ENCODE measurements at regions not wholly inside any gene's neighbourhood (a gene's known extent, or its start where the extent isn't known, plus 50 kb on each side); places are given as distances from the start of the nearest gene placed in this dataset.

GRCh38 chr20:53751620-53752318 lies 158.1 kb upstream of the ZNF217 start:
- Histone ChIP-seq H3K9me3 (ENCODE audit: control insufficient read depth in 2 of 2, low read length in 2 of 2) (no peaks in the 10 kb centered on the region), H3K36me3 (ENCODE audit: control insufficient read depth in 2 of 2, insufficient read depth in 2 of 2, low read length in 2 of 2) (no peaks in the 10 kb centered on the region), H3K4me1 (ENCODE audit: control insufficient read depth in 2 of 2, insufficient read depth in 2 of 2, low read length in 2 of 2) (peaks cover 32 to 41% of the 10 kb centered on the region in 2 donors), H3K27ac (ENCODE audit: low read depth in 2 of 2, low read length in 2 of 2) (peak overlapping the region; percentile 56 to 83), H3K4me3 (ENCODE audit: low read length in 2 of 2) (no peak overlapping the region), H3K27me3 (ENCODE audit: control insufficient read depth in 2 of 2, insufficient read depth in 2 of 2, low read length in 2 of 2) (no peaks in the 10 kb centered on the region), H3K9ac (ENCODE audit: low read depth in 1 of 2, low read length in 2 of 2) (peak overlapping the region; percentile 27 to 34)

GRCh38 chr20:53750827-53751619 lies 157.4 kb upstream of the ZNF217 start:
- Histone ChIP-seq H3K9ac (ENCODE audit: low read depth in 1 of 2, low read length in 2 of 2) (peak overlapping the region; percentile 5 to 34), H3K9me3 (ENCODE audit: control insufficient read depth in 2 of 2, low read length in 2 of 2) (no peaks in the 10 kb centered on the region), H3K27me3 (ENCODE audit: control insufficient read depth in 2 of 2, insufficient read depth in 2 of 2, low read length in 2 of 2) (no peaks in the 10 kb centered on the region), H3K27ac (ENCODE audit: low read depth in 2 of 2, low read length in 2 of 2) (peak overlapping the region; percentile 56 to 83), H3K36me3 (ENCODE audit: control insufficient read depth in 2 of 2, insufficient read depth in 2 of 2, low read length in 2 of 2) (no peaks in the 10 kb centered on the region), H3K4me3 (ENCODE audit: low read length in 2 of 2) (no peak overlapping the region), H3K4me1 (ENCODE audit: control insufficient read depth in 2 of 2, insufficient read depth in 2 of 2, low read length in 2 of 2) (peaks cover 32 to 37% of the 10 kb centered on the region in 2 donors)

GRCh38 chr20:53749499-53749898 lies 155.9 kb upstream of the ZNF217 start:
- no peak overlapping the region for H3K27ac ChIP-seq (ENCODE audit: low read depth in 2 of 2, low read length in 2 of 2)
- no peaks in the 10 kb centered on the region for H3K27me3 ChIP-seq (ENCODE audit: control insufficient read depth in 2 of 2, insufficient read depth in 2 of 2, low read length in 2 of 2)
- no peaks in the 10 kb centered on the region for H3K9me3 ChIP-seq (ENCODE audit: control insufficient read depth in 2 of 2, low read length in 2 of 2)
- H3K9ac ChIP-seq (ENCODE audit: low read depth in 1 of 2, low read length in 2 of 2) = no peak overlapping the region
- H3K4me3 ChIP-seq (ENCODE audit: low read length in 2 of 2) = no peak overlapping the region
- no peaks in the 10 kb centered on the region for H3K36me3 ChIP-seq (ENCODE audit: control insufficient read depth in 2 of 2, insufficient read depth in 2 of 2, low read length in 2 of 2)
- H3K4me1 ChIP-seq (ENCODE audit: control insufficient read depth in 2 of 2, insufficient read depth in 2 of 2, low read length in 2 of 2) = peaks cover 29 to 37% of the 10 kb centered on the region in 2 donors

- Histone ChIP-seq H3K9ac (ENCODE audit: low read depth in 1 of 2, low read length in 2 of 2) (no peak overlapping the region), H3K4me3 (ENCODE audit: low read length in 2 of 2) (no peak overlapping the region), H3K9me3 (ENCODE audit: control insufficient read depth in 2 of 2, low read length in 2 of 2) (no peaks in the 10 kb centered on the region), H3K27ac (ENCODE audit: low read depth in 2 of 2, low read length in 2 of 2) (no peak overlapping the region), H3K27me3 (ENCODE audit: control insufficient read depth in 2 of 2, insufficient read depth in 2 of 2, low read length in 2 of 2) (no peaks in the 10 kb centered on the region), H3K36me3 (ENCODE audit: control insufficient read depth in 2 of 2, insufficient read depth in 2 of 2, low read length in 2 of 2) (no peaks in the 10 kb centered on the region), H3K4me1 (ENCODE audit: control insufficient read depth in 2 of 2, insufficient read depth in 2 of 2, low read length in 2 of 2) (peaks cover 23 to 32% of the 10 kb centered on the region in 2 donors)
Observed at GRCh38 chr20:53748821-53749421, 155.3 kb upstream of the ZNF217 start.

GRCh38 chr20:53748176-53748575 lies 154.5 kb upstream of the ZNF217 start:
- Histone ChIP-seq H3K27ac (ENCODE audit: low read depth in 2 of 2, low read length in 2 of 2) (no peak overlapping the region), H3K4me3 (ENCODE audit: low read length in 2 of 2) (no peak overlapping the region), H3K9ac (ENCODE audit: low read depth in 1 of 2, low read length in 2 of 2) (no peak overlapping the region), H3K27me3 (ENCODE audit: control insufficient read depth in 2 of 2, insufficient read depth in 2 of 2, low read length in 2 of 2) (no peaks in the 10 kb centered on the region), H3K9me3 (ENCODE audit: control insufficient read depth in 2 of 2, low read length in 2 of 2) (no peaks in the 10 kb centered on the region), H3K36me3 (ENCODE audit: control insufficient read depth in 2 of 2, insufficient read depth in 2 of 2, low read length in 2 of 2) (no peaks in the 10 kb centered on the region), H3K4me1 (ENCODE audit: control insufficient read depth in 2 of 2, insufficient read depth in 2 of 2, low read length in 2 of 2) (peaks cover 20 to 27% of the 10 kb centered on the region in 2 donors)

GRCh38 chr20:53743607-53744260 lies 150.1 kb upstream of the ZNF217 start:
- Histone ChIP-seq H3K9ac (ENCODE audit: low read depth in 1 of 2, low read length in 2 of 2) (no peak overlapping the region), H3K27ac (ENCODE audit: low read depth in 2 of 2, low read length in 2 of 2) (no peak overlapping the region), H3K36me3 (ENCODE audit: control insufficient read depth in 2 of 2, insufficient read depth in 2 of 2, low read length in 2 of 2) (no peaks in the 10 kb centered on the region), H3K27me3 (ENCODE audit: control insufficient read depth in 2 of 2, insufficient read depth in 2 of 2, low read length in 2 of 2) (no peaks in the 10 kb centered on the region), H3K9me3 (ENCODE audit: control insufficient read depth in 2 of 2, low read length in 2 of 2) (no peaks in the 10 kb centered on the region), H3K4me1 (ENCODE audit: control insufficient read depth in 2 of 2, insufficient read depth in 2 of 2, low read length in 2 of 2) (peaks cover 0 to 1% of the 10 kb centered on the region in 2 donors), H3K4me3 (ENCODE audit: low read length in 2 of 2) (no peak overlapping the region)

- Histone ChIP-seq H3K9me3 (ENCODE audit: control insufficient read depth in 2 of 2, low read length in 2 of 2) (no peaks in the 10 kb centered on the region), H3K4me1 (ENCODE audit: control insufficient read depth in 2 of 2, insufficient read depth in 2 of 2, low read length in 2 of 2) (peaks cover 5 to 6% of the 10 kb centered on the region in 2 donors), H3K27ac (ENCODE audit: low read depth in 2 of 2, low read length in 2 of 2) (no peak overlapping the region), H3K27me3 (ENCODE audit: control insufficient read depth in 2 of 2, insufficient read depth in 2 of 2, low read length in 2 of 2) (no peaks in the 10 kb centered on the region), H3K36me3 (ENCODE audit: control insufficient read depth in 2 of 2, insufficient read depth in 2 of 2, low read length in 2 of 2) (no peaks in the 10 kb centered on the region), H3K9ac (ENCODE audit: low read depth in 1 of 2, low read length in 2 of 2) (no peak overlapping the region), H3K4me3 (ENCODE audit: low read length in 2 of 2) (no peak overlapping the region)
Observed at GRCh38 chr20:53742685-53743081, 149.0 kb upstream of the ZNF217 start.

GRCh38 chr20:53741726-53742028 lies 148.0 kb upstream of the ZNF217 start:
- Histone ChIP-seq H3K27me3 (ENCODE audit: control insufficient read depth in 2 of 2, insufficient read depth in 2 of 2, low read length in 2 of 2) (no peaks in the 10 kb centered on the region), H3K36me3 (ENCODE audit: control insufficient read depth in 2 of 2, insufficient read depth in 2 of 2, low read length in 2 of 2) (no peaks in the 10 kb centered on the region), H3K4me1 (ENCODE audit: control insufficient read depth in 2 of 2, insufficient read depth in 2 of 2, low read length in 2 of 2) (peaks cover 13 to 15% of the 10 kb centered on the region in 2 donors), H3K9ac (ENCODE audit: low read depth in 1 of 2, low read length in 2 of 2) (no peak overlapping the region), H3K27ac (ENCODE audit: low read depth in 2 of 2, low read length in 2 of 2) (no peak overlapping the region), H3K9me3 (ENCODE audit: control insufficient read depth in 2 of 2, low read length in 2 of 2) (no peaks in the 10 kb centered on the region), H3K4me3 (ENCODE audit: low read length in 2 of 2) (no peak overlapping the region)

- Histone ChIP-seq H3K27ac (ENCODE audit: low read depth in 2 of 2, low read length in 2 of 2) (peak overlapping the region; percentile 45 to 63), H3K4me1 (ENCODE audit: control insufficient read depth in 2 of 2, insufficient read depth in 2 of 2, low read length in 2 of 2) (peaks cover 13 to 16% of the 10 kb centered on the region in 2 donors), H3K4me3 (ENCODE audit: low read length in 2 of 2) (peak overlapping the region in 1 of 2 donors; percentile 46), H3K27me3 (ENCODE audit: control insufficient read depth in 2 of 2, insufficient read depth in 2 of 2, low read length in 2 of 2) (no peaks in the 10 kb centered on the region), H3K36me3 (ENCODE audit: control insufficient read depth in 2 of 2, insufficient read depth in 2 of 2, low read length in 2 of 2) (no peaks in the 10 kb centered on the region), H3K9ac (ENCODE audit: low read depth in 1 of 2, low read length in 2 of 2) (peak overlapping the region; percentile 21 to 60), H3K9me3 (ENCODE audit: control insufficient read depth in 2 of 2, low read length in 2 of 2) (no peaks in the 10 kb centered on the region)
Observed at GRCh38 chr20:53739799-53740785, 146.5 kb upstream of the ZNF217 start.
